Ovary (tissue), 7 donors: ENCODE measurements at regions not wholly inside any gene's neighbourhood (a gene's known extent, or its start where the extent isn't known, plus 50 kb on each side); places are given as distances from the start of the nearest gene placed in this dataset.

Experiments used
- DNase-seq, 5 donors: peaks; one replicate each; pipeline ENCODE4 v3.0.0-alpha.2; 2019 to 2020
- H3K27ac ChIP-seq, 2 donors: fragments of 200-600 bp; one replicate each; pipeline versions ENCODE4 v1.5.1 to v1.8.0; 2019 to 2022
- H3K27me3 ChIP-seq: fragments of 200-600 bp; one replicate; pipeline ENCODE4 v1.8.0; 2022
- H3K36me3 ChIP-seq: fragments of 200-600 bp; sonication (generic); one replicate; pipeline ENCODE4 v1.5.1; 2019
- H3K4me1 ChIP-seq: one replicate; pipeline ENCODE4 v1.8.1; 2013; ENCODE audit warnings: mild to moderate bottlenecking, moderate library complexity; ENCODE audit not compliant: insufficient read depth
- H3K4me3 ChIP-seq: fragments of 200-600 bp; sonication (generic); one replicate; pipeline ENCODE4 v1.5.1; 2017
- H3K9me3 ChIP-seq, 2 donors: fragments of 200-600 bp in 1 of 2; sonication (generic) in 1 of 2; one replicate each; pipeline versions ENCODE4 v1.5.1 to v1.8.1; 2013 to 2019; ENCODE audit warnings: mild to moderate bottlenecking in 1 of 2, moderate library complexity in 1 of 2
- EP300 ChIP-seq: sonication (generic); formaldehyde crosslinking; IDR thresholded peaks from one replicate; pipeline ENCODE4 v1.6.1; 2017; ENCODE audit warnings: antibody characterized with exemption
- POLR2A ChIP-seq: fragments of 450-650 bp; IDR thresholded peaks from one replicate; pipeline ENCODE4 v1.6.1; 2017; ENCODE audit warnings: antibody characterized with exemption, mild to moderate bottlenecking, moderate library complexity
- WGBS, 3 donors: extraction: QIAGEN DNeasy Blood & Tissue Kit in 1 of 3; methylation state at CpG; one replicate each; pipeline versions ENCODE4 v1.1.5 to v1.1.7; 2013 to 2017; 5-methylcytosine and 5-hydroxymethylcytosine counted together
- intact Hi-C, 4 donors: fragments of 100-400 bp; cut with DNase I; formaldehyde crosslinking; loops; one replicate each; pipeline versions ENCODE4 v1.11.0 to v1.15.1; 2022 to 2023
- TF ChIP-seq, protein P1 (sequence below), 3 donors: fragments of 450-650 bp in 2 of 3; fragments of 200-600 bp in 1 of 3; IDR thresholded peaks; one replicate each; pipeline versions ENCODE4 v1.5.1 to v1.8.0; 2016 to 2022; ENCODE audit warnings: antibody characterized with exemption in 3 of 3, mild to moderate bottlenecking in 1 of 3
- donor health status: DM: no; HTN: no; CAD: no; lungs with moderate emphysema.
- donor health status: DM: no; HTN: no; CAD: no.
- donor health status: Bipolar disorder and iron deficiency.
- donor health status: DM: no; HTN: no; CAD: no.
- donor health status: DM: yes; HTN: yes; CAD: no.

DNA sequence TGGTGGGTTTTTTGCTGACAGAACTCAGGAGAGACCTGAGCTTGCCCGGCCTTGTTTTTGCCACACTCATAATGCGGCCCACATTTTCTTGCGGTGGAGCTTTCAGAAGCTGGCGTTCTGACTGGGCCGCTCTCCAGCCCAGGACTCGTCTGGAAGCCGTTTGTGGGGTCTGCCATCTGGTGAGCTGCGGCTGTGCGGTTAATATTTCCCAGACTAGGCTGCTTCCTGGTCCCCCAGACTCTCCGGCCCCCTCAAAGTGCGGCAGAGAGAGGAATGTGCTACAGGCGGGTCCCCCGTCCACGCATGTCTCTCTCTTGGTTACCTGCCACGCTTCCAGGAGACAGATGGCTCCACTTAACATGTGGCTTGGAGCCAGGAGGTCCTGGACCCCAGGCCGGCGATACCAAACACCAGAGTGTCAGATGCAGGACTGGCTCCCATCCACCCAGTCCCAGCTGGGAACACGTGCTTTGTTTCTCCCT is 128.9 kb upstream of the PMEPA1 start:
- TF ChIP-seq EP300 = no peak
- no peak for TF ChIP-seq POLR2A
- TF ChIP-seq, protein P1, sequence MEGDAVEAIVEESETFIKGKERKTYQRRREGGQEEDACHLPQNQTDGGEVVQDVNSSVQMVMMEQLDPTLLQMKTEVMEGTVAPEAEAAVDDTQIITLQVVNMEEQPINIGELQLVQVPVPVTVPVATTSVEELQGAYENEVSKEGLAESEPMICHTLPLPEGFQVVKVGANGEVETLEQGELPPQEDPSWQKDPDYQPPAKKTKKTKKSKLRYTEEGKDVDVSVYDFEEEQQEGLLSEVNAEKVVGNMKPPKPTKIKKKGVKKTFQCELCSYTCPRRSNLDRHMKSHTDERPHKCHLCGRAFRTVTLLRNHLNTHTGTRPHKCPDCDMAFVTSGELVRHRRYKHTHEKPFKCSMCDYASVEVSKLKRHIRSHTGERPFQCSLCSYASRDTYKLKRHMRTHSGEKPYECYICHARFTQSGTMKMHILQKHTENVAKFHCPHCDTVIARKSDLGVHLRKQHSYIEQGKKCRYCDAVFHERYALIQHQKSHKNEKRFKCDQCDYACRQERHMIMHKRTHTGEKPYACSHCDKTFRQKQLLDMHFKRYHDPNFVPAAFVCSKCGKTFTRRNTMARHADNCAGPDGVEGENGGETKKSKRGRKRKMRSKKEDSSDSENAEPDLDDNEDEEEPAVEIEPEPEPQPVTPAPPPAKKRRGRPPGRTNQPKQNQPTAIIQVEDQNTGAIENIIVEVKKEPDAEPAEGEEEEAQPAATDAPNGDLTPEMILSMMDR (IDR thresholded peaks at IDR 0.05) = no peak
- Histone ChIP-seq H3K27me3 (no peaks in the 10 kb centered on the region), H3K4me3 (no peak overlapping the region), H3K4me1 (peaks cover 6% of the 10 kb centered on the region), H3K27ac (peak overlapping the region in 1 of 2 donors; percentile 34), H3K9me3 (no peaks in the 10 kb centered on the region), H3K36me3 (no peaks in the 10 kb centered on the region)
- intact Hi-C loops = no loop called here
- DNase-seq = peak in 4 of 5 donors; percentile 30 to 69 (median 44)
- whole genome bisulfite sequencing, 3 donors = 16 to 32% (median 19%) methylated on average over 18 of the region's 18 CpGs

DNA sequence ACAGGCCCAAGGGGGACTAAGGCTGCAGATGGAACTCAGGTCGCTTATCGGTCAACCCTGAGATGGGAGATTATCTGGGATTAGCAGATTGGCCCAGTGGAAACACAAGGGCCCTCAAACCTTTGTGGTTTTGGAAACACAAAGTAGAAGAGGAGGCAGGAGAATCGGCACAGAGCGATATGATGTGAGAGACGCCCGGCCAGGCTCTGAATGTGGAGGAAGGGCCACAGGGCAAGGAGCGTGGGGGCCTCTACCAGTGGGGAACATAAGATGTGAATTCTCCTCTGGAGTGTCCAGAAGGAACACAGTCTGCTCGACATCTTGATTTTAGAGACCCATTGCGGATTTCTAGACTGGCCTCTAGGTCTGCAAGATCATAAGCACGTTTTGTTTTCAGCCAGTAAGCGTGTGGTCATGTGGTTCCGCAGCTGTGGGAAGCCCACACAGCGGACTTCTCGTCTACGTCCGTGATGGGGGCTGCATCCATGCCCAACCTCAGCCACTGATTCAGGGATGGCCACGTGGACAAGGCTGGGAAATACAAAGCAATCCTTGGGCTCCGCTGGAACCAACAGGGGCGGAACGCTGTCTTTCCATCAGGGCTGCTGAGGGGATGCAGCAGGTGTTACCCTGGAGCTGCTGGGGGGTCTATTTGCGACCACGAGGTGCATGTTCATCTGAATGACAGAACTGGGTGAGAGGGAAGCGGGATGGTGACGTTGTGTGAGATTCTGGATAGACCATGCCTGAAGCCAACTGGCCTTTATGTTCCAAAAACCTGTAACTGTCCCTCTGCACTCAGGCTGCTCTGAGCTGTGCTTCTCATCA is 127.6 kb upstream of the PMEPA1 start:
- no peaks in the 10 kb centered on the region for H3K9me3 ChIP-seq
- H3K36me3 ChIP-seq = no peaks in the 10 kb centered on the region
- H3K27me3 ChIP-seq = no peaks in the 10 kb centered on the region
- peaks cover 6% of the 10 kb centered on the region for H3K4me1 ChIP-seq
- intact Hi-C loops = no loop called here
- no peak overlapping the region for H3K4me3 ChIP-seq
- H3K27ac ChIP-seq = no peak overlapping the region
- 94 to 95% (median 95%) methylated on average over 24 of the region's 24 CpGs for WGBS, 3 donors
- DNase-seq = no peak
- no peak for TF ChIP-seq EP300
- TF ChIP-seq, protein P1 (IDR thresholded peaks at IDR 0.05) = no peak
- no peak for TF ChIP-seq POLR2A

DNA sequence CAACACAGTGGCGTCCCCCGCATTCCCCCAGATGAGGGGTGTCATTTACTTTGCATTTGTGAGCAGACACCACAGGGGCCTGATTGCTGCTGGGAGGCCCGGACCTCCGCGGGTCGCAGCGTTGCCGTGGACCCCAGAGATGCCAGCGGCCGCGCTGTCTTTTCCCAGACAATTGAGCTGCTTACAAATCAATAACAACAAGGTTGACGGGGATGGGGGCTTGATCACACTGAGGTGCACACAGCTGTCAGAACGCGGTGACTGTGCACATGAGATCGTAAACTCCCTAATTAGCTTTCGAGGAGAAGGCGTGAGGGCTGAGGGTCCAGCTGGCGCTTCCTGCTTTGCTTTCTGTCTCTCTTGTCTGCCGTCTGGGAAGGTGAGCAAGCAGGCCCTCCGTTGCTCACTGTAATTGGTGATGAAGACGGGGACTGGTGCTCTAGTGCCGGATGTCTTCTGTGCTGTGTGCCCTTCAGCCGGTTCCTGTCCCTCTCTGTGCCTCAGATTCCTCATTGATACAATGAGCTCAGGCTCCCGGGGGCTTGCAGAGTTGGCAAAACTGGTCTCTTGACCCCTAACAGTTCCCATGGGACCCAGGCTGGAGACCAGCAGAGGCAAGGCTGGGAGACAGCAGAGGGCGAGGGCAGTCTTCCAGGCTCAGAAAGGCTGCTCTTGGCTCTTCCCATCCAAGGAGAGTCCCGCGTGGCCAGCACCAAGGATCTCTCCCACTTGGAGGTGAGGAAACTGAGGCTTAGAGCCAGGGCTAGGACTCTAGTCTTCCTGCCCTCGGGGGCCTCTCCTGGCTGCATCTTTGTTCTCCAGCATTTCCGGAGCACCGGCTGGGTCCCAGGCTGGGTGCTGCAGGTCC is 126.0 kb upstream of the PMEPA1 start:
- 64 to 72% (median 70%) methylated on average over 30 of the region's 30 CpGs for WGBS, 3 donors
- no peak overlapping the region for H3K27ac ChIP-seq
- intact Hi-C loops = no loop called here

DNA sequence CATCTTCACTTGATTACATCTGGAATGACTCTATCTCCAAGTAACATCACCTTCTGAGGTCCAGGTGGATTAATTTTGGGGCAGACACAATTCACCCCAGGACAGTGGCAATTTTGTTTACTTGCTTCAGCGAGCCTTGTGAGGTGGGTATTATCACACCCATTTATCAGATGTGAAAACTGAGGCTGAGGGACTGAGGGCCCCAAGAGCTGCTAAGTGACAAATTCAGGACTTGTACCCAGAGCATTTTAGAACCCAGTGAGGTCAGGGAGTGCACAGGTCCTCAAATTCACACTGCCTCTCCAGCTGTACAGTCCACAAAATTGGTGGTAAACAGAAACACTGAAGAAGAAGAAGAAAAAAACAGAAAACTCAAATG is 125.2 kb upstream of the PMEPA1 start:
- TF ChIP-seq EP300 (no peak), POLR2A (no peak)
- TF ChIP-seq, protein P1 (IDR thresholded peaks at IDR 0.05) = no peak
- intact Hi-C loops = no loop called here
- Histone ChIP-seq H3K36me3 (no peaks in the 10 kb centered on the region), H3K4me3 (no peak overlapping the region), H3K4me1 (peaks cover 6% of the 10 kb centered on the region), H3K27me3 (no peaks in the 10 kb centered on the region), H3K9me3 (no peaks in the 10 kb centered on the region), H3K27ac (no peak overlapping the region)
- WGBS, 3 donors = 95 to 100% (median 98%) methylated on average over 1 of the region's 1 CpG
- DNase-seq = no peak

More for the DNA sequence above, 126.0 kb upstream of the PMEPA1 start:
- Histone ChIP-seq H3K9me3 (no peaks in the 10 kb centered on the region), H3K4me1 (peaks cover 6% of the 10 kb centered on the region), H3K4me3 (no peak overlapping the region), H3K27me3 (no peaks in the 10 kb centered on the region), H3K36me3 (no peaks in the 10 kb centered on the region)
- DNase-seq = no peak
- TF ChIP-seq, protein P1 (IDR thresholded peaks at IDR 0.05) = no peak
- TF ChIP-seq POLR2A = no peak
- TF ChIP-seq EP300 = no peak
